ENCODE measurements at regions not wholly inside any gene's neighbourhood (a gene's known extent, or its start where the extent isn't known, plus 50 kb on each side); places are given as distances from the start of the nearest gene placed in this dataset.

DNA sequence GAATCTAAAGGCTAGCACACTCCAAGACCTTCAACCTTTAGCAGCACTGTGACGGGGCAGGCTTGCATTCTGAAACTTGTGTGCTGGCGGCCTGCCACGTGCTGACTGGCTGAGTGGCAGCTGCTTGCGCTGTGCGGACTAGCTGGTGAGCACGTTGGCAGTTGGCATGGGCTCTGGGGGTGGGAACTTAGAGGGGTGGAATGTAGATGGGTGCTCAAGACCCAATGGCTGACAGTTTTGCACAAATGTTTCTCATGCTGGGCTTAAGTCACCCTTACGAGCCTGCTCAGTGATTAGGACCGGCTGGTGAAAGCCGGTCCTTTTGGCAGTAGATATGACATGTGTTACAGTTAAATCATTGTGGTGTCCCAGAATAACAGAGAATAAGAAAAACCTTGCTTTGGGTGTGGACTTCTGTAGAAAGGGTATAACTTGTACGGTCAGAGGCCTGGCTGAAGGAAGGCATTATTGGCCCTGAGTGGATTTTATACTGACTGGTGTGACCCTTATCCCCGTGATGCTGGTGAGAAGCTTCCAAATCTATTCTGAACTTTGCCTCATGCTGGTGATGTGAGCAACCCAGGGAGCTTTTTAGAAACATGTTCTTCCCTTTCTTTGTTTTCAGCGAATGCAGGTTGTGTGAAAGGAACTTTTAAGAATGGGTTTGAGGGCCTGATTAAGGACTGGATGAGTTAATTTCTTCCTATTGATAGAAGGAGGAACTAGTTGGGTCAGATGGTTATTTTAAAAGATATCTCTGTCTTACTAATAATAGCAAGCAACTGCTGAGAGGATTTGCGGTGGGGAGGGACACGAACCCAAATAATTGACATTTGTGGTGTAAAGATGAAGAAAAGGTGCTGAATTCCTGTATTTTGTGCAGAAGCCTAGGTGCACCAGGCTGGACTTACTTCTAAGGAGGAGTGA lies 107.4 kb upstream of the SLC4A4 start:
- no peak for DNase-seq
- no peak for TF ChIP-seq GATA1 (IDR thresholded peaks at IDR 0.05; ENCODE audit: low read depth, low read length)

DNA sequence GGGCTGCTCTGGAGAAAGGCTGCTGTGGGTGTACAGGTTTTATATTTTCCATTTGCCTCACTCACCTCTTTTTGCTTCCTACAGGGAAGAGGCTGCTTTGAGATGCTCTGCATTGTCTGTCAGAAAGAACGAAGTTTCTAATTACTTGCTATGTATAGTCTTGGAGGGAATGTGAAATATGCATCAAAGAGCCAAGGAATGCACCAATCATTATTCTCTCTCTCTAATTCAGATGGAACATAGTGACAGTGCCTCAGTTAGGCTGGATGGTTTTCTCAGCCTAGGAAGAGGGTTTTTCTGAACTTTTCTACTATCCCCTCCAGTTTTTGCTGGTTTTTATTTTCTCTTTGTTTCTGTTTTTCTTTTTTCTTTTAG lies 106.8 kb upstream of the SLC4A4 start:
- no peak for DNase-seq
- no peak for TF ChIP-seq GATA1 (IDR thresholded peaks at IDR 0.05; ENCODE audit: low read depth, low read length)
- no peak for TF ChIP-seq POLR2A (IDR thresholded peaks at IDR 0.05; ENCODE audit: low read length)

GRCh38 chr4:71232846-71233245 lies 106.0 kb upstream of the SLC4A4 start:
- no peak for TF ChIP-seq GATA1 (IDR thresholded peaks at IDR 0.05; ENCODE audit: low read depth, low read length)
- no peak for TF ChIP-seq POLR2A (IDR thresholded peaks at IDR 0.05; ENCODE audit: low read length)
- no peak for DNase-seq

- TF ChIP-seq POLR2A (IDR thresholded peaks at IDR 0.05; ENCODE audit: low read length) (no peak), GATA1 (IDR thresholded peaks at IDR 0.05; ENCODE audit: low read depth, low read length) (no peak)
These were observed 103.3 kb upstream of the SLC4A4 start for GRCh38 chr4:71235311-71236201.

GRCh38 chr4:71236226-71236625 lies 102.6 kb upstream of the SLC4A4 start:
- no peak for TF ChIP-seq GATA1 (IDR thresholded peaks at IDR 0.05; ENCODE audit: low read depth, low read length)
- TF ChIP-seq POLR2A (IDR thresholded peaks at IDR 0.05; ENCODE audit: low read length): no peak
- no peak for DNase-seq

More at GRCh38 chr4:71235311-71236201, 103.3 kb upstream of the SLC4A4 start:
- DNase-seq: no peak

DNA sequence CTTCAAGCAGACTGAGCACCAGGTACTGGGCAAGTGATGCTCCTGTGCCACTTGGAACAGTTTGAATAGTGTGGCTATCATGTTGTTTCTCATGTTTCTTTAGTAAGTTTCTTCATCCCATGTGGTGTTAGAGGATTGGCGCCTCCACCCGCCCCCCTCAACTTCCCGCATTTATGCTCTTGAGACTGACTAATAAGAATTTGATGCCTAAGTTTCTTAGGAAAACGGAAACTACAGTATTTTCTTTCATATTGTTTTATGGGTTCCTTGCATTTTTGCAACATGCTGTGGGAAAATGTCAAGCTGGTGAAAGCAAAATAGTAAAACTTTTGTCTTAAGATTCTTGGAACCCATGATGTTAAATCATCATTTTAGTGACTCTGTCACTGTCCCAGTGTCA lies 101.2 kb upstream of the SLC4A4 start:
- TF ChIP-seq POLR2A (IDR thresholded peaks at IDR 0.05; ENCODE audit: low read length) (no peak), GATA1 (IDR thresholded peaks at IDR 0.05; ENCODE audit: low read depth, low read length) (no peak)
- no peak for DNase-seq

GRCh38 chr4:71239365-71239764 lies 99.5 kb upstream of the SLC4A4 start:
- TF ChIP-seq POLR2A (IDR thresholded peaks at IDR 0.05; ENCODE audit: low read length): no peak
- TF ChIP-seq GATA1 (IDR thresholded peaks at IDR 0.05; ENCODE audit: low read depth, low read length): no peak
- no peak for DNase-seq

DNA sequence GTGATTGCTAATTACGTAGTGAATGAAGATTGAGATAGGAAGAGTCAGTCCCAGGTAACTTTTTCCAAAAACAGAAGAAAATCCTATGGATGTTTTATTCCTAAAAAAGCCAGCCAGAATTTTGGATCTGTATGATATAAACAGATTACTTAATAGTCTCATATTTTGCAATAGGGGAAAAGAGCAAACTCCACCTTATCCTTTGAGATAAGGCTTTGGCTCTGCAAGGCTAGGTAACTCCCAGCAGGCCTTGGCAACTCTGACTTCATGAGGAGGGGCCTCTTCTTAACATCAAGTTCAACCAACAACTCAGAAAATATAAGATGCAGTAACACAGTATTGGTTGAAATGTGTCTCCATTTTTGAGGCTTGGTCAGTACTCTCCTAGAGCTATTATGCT lies 98.7 kb upstream of the SLC4A4 start:
- no peak for DNase-seq

DNA sequence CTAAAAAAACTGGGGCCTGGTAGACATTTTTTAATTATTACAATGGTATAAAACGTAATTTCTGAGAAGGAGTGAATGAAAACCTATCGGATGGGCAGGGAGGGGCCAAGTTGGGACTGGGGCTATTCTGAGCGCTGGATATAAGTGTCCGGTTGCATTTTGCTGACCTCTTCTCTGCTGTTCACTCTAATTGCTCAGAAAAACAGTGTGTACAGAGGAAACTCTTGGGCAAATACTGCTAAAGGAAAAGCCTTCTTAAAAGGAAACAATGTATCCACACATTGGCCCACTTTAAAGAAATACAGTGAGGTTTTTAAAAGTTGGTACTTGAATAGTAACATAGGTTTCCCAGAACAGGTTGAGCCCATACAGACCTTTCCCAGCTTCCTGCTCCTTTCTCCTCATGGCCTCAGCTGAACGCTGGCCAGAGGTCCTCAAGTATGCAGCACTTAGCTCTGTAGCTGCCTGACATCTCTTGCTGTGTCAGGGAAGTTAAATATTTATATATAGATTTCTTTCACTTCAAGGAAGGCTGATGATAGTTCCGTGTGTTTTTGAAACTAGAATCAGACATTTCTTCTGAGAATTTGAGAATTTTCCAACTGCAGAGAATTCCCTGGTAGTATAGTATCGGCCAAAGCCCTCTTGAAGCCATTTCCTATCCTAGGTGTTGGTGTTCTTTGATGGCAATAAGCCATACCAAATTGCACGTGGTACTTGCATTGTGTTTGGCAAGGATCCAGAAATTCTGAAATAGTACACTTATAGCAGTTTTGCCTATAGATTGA lies 97.1 kb upstream of the SLC4A4 start:
- no peak for DNase-seq
- TF ChIP-seq GATA1 (IDR thresholded peaks at IDR 0.05; ENCODE audit: low read depth, low read length): no peak
- no peak for TF ChIP-seq POLR2A (IDR thresholded peaks at IDR 0.05; ENCODE audit: low read length)

More for the DNA sequence above, 98.7 kb upstream of the SLC4A4 start:
- TF ChIP-seq POLR2A (IDR thresholded peaks at IDR 0.05; ENCODE audit: low read length): no peak

- no peak for DNase-seq
- TF ChIP-seq GATA1 (IDR thresholded peaks at IDR 0.05; ENCODE audit: low read depth, low read length) (no peak), POLR2A (IDR thresholded peaks at IDR 0.05; ENCODE audit: low read length) (no peak)
These were observed 95.6 kb upstream of the SLC4A4 start for GRCh38 chr4:71243091-71243833.

- no peak for TF ChIP-seq GATA1 (IDR thresholded peaks at IDR 0.05; ENCODE audit: low read depth, low read length)
- TF ChIP-seq POLR2A (IDR thresholded peaks at IDR 0.05; ENCODE audit: low read length): no peak
These were observed 91.1 kb upstream of the SLC4A4 start for GRCh38 chr4:71247706-71248105.

DNA sequence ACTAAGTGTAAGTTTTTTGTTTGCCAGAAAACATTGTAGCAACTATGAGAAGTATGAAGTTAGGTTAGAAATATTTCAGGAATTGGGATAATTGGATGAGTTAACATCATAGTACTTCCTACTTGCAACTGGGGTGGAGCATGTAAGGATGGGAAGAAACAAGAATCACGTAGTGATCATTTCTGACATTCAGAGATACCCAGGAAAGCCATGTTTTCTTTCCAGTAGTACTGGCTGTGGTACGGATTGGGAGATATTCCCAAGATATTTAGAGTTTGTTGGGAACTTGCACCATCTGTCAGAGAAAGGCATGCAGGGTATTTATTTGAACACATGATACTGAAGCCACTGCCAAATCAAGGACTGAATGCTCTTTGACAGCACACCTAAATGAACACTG lies 87.6 kb upstream of the SLC4A4 start:
- DNase-seq: no peak
- TF ChIP-seq POLR2A (IDR thresholded peaks at IDR 0.05; ENCODE audit: low read length): no peak
- no peak for TF ChIP-seq GATA1 (IDR thresholded peaks at IDR 0.05; ENCODE audit: low read depth, low read length)

More at GRCh38 chr4:71247706-71248105, 91.1 kb upstream of the SLC4A4 start:
- DNase-seq: no peak

- DNase-seq: no peak
- TF ChIP-seq POLR2A (IDR thresholded peaks at IDR 0.05; ENCODE audit: low read length) (no peak), GATA1 (IDR thresholded peaks at IDR 0.05; ENCODE audit: low read depth, low read length) (no peak)
These were observed 85.3 kb upstream of the SLC4A4 start for GRCh38 chr4:71253545-71253944.
